ENCODE measurements at regions not wholly inside any gene's neighbourhood (a gene's known extent, or its start where the extent isn't known, plus 50 kb on each side); places are given as distances from the start of the nearest gene placed in this dataset.

- ChIA-PET POLR2A (no interaction called here), CTCF (no interaction called here)
- no peak for DNase-seq (ENCODE audit: extremely low spot score)
- no peak for TF ChIP-seq CTCF (IDR thresholded peaks at IDR 0.05; ENCODE audit: control extremely low read depth, extremely low read depth, low read depth, missing control alignments)
These were observed 131.9 kb downstream of the ATOH1 start for GRCh38 chr4:93960450-93960849.

GRCh38 chr4:93960916-93961315 is 132.4 kb downstream of the ATOH1 start:
- TF ChIP-seq CTCF (IDR thresholded peaks at IDR 0.05; ENCODE audit: control extremely low read depth, extremely low read depth, low read depth, missing control alignments), result no peak
- CTCF ChIA-PET, result interaction anchor here (0.9 kb wide), 1 partner anchor 11 kb away, joined by 3 read pairs; no protein-coding TSS in a partner anchor
- POLR2A ChIA-PET, result no interaction called here
- no peak for DNase-seq (ENCODE audit: extremely low spot score)

GRCh38 chr4:93981594-93981993 is 153.0 kb downstream of the ATOH1 start:
- POLR2A ChIA-PET, result no interaction called here
- CTCF ChIA-PET, result interaction anchor here (0.9 to 1.5 kb wide), 3 partner anchors 9 to 40 kb away, joined by 3 to 4 read pairs (median 3); no protein-coding TSS in a partner anchor
- TF ChIP-seq CTCF (IDR thresholded peaks at IDR 0.05; ENCODE audit: control extremely low read depth, extremely low read depth, low read depth, missing control alignments), result no peak
- DNase-seq (ENCODE audit: extremely low spot score), result no peak

- no peak for TF ChIP-seq CTCF (IDR thresholded peaks at IDR 0.05; ENCODE audit: control extremely low read depth, extremely low read depth, low read depth, missing control alignments)
- ChIA-PET CTCF (no interaction called here), POLR2A (no interaction called here)
- DNase-seq (ENCODE audit: extremely low spot score), result no peak
These were observed 153.7 kb downstream of the ATOH1 start for GRCh38 chr4:93982255-93982654.

GRCh38 chr4:93983140-93983539 is 154.6 kb downstream of the ATOH1 start:
- no peak for TF ChIP-seq CTCF (IDR thresholded peaks at IDR 0.05; ENCODE audit: control extremely low read depth, extremely low read depth, low read depth, missing control alignments)
- ChIA-PET CTCF (no interaction called here), POLR2A (no interaction called here)
- DNase-seq (ENCODE audit: extremely low spot score), result peak; percentile 22

- POLR2A ChIA-PET, result no interaction called here
- no peak for TF ChIP-seq CTCF (IDR thresholded peaks at IDR 0.05; ENCODE audit: control extremely low read depth, extremely low read depth, low read depth, missing control alignments)
- CTCF ChIA-PET, result interaction anchor here (1.1 kb wide), 1 partner anchor 13 kb away, joined by 3 read pairs; no protein-coding TSS in a partner anchor
- no peak for DNase-seq (ENCODE audit: extremely low spot score)
These were observed 165.8 kb downstream of the ATOH1 start for GRCh38 chr4:93994175-93994994.

All from GM10248 (cell line).